ENCODE measurements at regions not wholly inside any gene's neighbourhood (a gene's known extent, or its start where the extent isn't known, plus 50 kb on each side); places are given as distances from the start of the nearest gene placed in this dataset.

GRCh38 chr18:30406728-30407127 lies 635.8 kb downstream of the DSC3 start:
- intact Hi-C loops (cut with DNase I, micrococcal nuclease): no loop called here
- no peaks in the 10 kb centered on the region for H3K27me3 Mint-ChIP-seq
- H3K4me3 Mint-ChIP-seq: no peak overlapping the region
- ChIA-PET POLR2A (no interaction called here), CTCF (no interaction called here)
- DNase-seq: no peak
- H3K36me3 Mint-ChIP-seq (ENCODE audit: low read depth): no peaks in the 10 kb centered on the region
- H3K4me1 Mint-ChIP-seq: no peaks in the 10 kb centered on the region
- ATAC-seq: no peak
- no peak overlapping the region for H3K27ac Mint-ChIP-seq
- peaks cover 15% of the 10 kb centered on the region for H3K9me3 Mint-ChIP-seq (ENCODE audit: low read depth)

DNA sequence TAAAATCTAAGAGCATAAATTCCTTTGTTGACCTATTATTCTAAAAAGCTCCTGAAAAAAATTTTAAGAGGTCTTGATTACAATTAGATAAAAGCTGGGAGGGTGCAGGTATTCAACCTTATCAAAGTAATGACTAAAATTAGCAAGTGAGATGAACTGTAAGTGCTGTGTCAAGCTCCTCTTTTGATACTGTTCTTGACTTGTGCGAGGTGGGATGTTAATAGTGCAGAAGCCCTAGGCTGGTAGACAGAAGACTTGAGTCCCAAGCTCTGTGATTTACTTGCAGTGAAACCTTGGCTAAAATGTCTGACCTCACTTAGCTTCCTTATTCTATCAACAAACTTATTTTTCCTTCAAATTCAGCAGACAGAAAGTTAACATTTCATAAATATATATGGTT lies 637.5 kb downstream of the DSC3 start:
- ChIA-PET CTCF (interaction anchor here (1.1 kb wide), 1 partner anchor 18 kb away, joined by 3 read pairs; no protein-coding TSS in a partner anchor), POLR2A (no interaction called here)
- intact Hi-C loops (cut with DNase I, micrococcal nuclease): no loop called here
- DNase-seq (no peak), ATAC-seq (no peak)
- no peaks in the 10 kb centered on the region for H3K36me3 Mint-ChIP-seq (ENCODE audit: low read depth)
- peaks cover 17% of the 10 kb centered on the region for H3K9me3 Mint-ChIP-seq (ENCODE audit: low read depth)
- no peaks in the 10 kb centered on the region for H3K4me1 Mint-ChIP-seq
- no peak overlapping the region for H3K27ac Mint-ChIP-seq
- no peak overlapping the region for H3K4me3 Mint-ChIP-seq
- H3K27me3 Mint-ChIP-seq: no peaks in the 10 kb centered on the region

- no peaks in the 10 kb centered on the region for H3K4me1 Mint-ChIP-seq
- intact Hi-C loops (cut with DNase I, micrococcal nuclease): no loop called here
- H3K4me3 Mint-ChIP-seq: no peak overlapping the region
- H3K27ac Mint-ChIP-seq: no peak overlapping the region
- no peaks in the 10 kb centered on the region for H3K36me3 Mint-ChIP-seq (ENCODE audit: low read depth)
- ATAC-seq: no peak
- DNase-seq: no peak
- ChIA-PET CTCF (interaction anchor here (1.1 kb wide), 1 partner anchor 19 kb away, joined by 3 read pairs; no protein-coding TSS in a partner anchor), POLR2A (no interaction called here)
- H3K9me3 Mint-ChIP-seq (ENCODE audit: low read depth): peaks cover 15% of the 10 kb centered on the region
- H3K27me3 Mint-ChIP-seq: no peaks in the 10 kb centered on the region
Observed at GRCh38 chr18:30404422-30404821, 638.1 kb downstream of the DSC3 start.

DNA sequence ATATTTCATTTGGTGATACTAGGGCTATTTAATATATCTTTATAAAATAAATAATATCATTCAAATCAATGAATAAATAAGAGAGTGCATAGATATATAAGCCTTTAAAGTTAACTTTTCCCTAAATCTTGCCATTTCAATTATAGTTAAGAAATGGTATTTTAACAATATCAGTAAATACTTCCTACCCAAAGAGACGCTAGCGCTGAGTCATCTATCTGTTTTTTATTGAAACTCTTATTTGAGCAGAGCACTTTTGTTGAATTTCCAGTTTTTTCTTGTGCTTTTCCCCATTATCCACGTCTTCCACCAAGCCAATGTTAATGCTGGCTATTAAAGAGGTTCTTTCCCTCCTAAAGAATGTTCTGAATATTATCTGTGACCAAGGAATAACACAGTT lies 639.3 kb downstream of the DSC3 start:
- ChIA-PET POLR2A (no interaction called here), CTCF (no interaction called here)
- DNase-seq (no peak), ATAC-seq (no peak)
- no peaks in the 10 kb centered on the region for H3K36me3 Mint-ChIP-seq (ENCODE audit: low read depth)
- no peaks in the 10 kb centered on the region for H3K4me1 Mint-ChIP-seq
- intact Hi-C loops (cut with DNase I, micrococcal nuclease): no loop called here
- H3K9me3 Mint-ChIP-seq (ENCODE audit: low read depth): peaks cover 8% of the 10 kb centered on the region
- no peak overlapping the region for H3K27ac Mint-ChIP-seq
- H3K27me3 Mint-ChIP-seq: no peaks in the 10 kb centered on the region
- H3K4me3 Mint-ChIP-seq: no peak overlapping the region

GRCh38 chr18:30387401-30387800 lies 655.1 kb downstream of the DSC3 start:
- H3K36me3 Mint-ChIP-seq (ENCODE audit: low read depth): no peaks in the 10 kb centered on the region
- H3K4me1 Mint-ChIP-seq: no peaks in the 10 kb centered on the region
- H3K27me3 Mint-ChIP-seq: no peaks in the 10 kb centered on the region
- no peak overlapping the region for H3K27ac Mint-ChIP-seq
- intact Hi-C loops (cut with DNase I, micrococcal nuclease): no loop called here
- DNase-seq (no peak), ATAC-seq (no peak)
- H3K9me3 Mint-ChIP-seq (ENCODE audit: low read depth): peaks cover 8% of the 10 kb centered on the region
- CTCF ChIA-PET: interaction anchor here (1.0 kb wide), 1 partner anchor 11 kb away, joined by 3 read pairs; no protein-coding TSS in a partner anchor
- no peak overlapping the region for H3K4me3 Mint-ChIP-seq
- POLR2A ChIA-PET: no interaction called here

DNA sequence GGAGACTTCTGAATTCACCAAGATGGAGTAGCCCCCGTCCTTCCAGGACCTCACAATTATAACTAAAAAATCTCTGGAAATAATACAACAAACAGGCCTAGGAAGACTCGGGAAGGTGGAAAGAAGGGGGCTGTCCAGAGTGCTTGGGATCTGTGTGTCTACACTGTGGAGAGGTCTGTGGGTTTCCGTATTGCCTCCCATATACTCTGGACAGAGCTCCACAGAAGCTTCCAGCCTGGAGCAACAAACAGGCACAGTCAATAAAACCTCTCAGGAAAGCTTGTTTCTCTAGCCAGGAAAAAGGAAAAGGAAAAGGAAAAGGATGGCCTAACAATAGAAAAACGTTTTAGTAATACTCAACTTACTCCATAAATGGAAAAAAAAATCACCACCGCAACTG lies 655.9 kb downstream of the DSC3 start:
- intact Hi-C loops (cut with DNase I, micrococcal nuclease): no loop called here
- DNase-seq (no peak), ATAC-seq (no peak)
- peaks cover 11% of the 10 kb centered on the region for H3K9me3 Mint-ChIP-seq (ENCODE audit: low read depth)
- ChIA-PET POLR2A (no interaction called here), CTCF (interaction anchor here (1.0 kb wide), 1 partner anchor 10 kb away, joined by 3 read pairs; no protein-coding TSS in a partner anchor)
- H3K4me1 Mint-ChIP-seq: no peaks in the 10 kb centered on the region
- no peaks in the 10 kb centered on the region for H3K27me3 Mint-ChIP-seq
- no peak overlapping the region for H3K27ac Mint-ChIP-seq
- H3K4me3 Mint-ChIP-seq: no peak overlapping the region
- H3K36me3 Mint-ChIP-seq (ENCODE audit: low read depth): no peaks in the 10 kb centered on the region

GRCh38 chr18:30385684-30386083 lies 656.9 kb downstream of the DSC3 start:
- intact Hi-C loops (cut with DNase I, micrococcal nuclease): no loop called here
- Mint-ChIP-seq H3K9me3 (ENCODE audit: low read depth) (peaks cover 12% of the 10 kb centered on the region), H3K27me3 (no peaks in the 10 kb centered on the region), H3K27ac (no peak overlapping the region), H3K4me3 (no peak overlapping the region), H3K36me3 (ENCODE audit: low read depth) (no peaks in the 10 kb centered on the region), H3K4me1 (no peaks in the 10 kb centered on the region)
- CTCF ChIA-PET: no interaction called here
- ATAC-seq (no peak), DNase-seq (no peak)
- POLR2A ChIA-PET: no interaction called here

- no peaks in the 10 kb centered on the region for H3K27me3 Mint-ChIP-seq
- POLR2A ChIA-PET: no interaction called here
- H3K27ac Mint-ChIP-seq: no peak overlapping the region
- intact Hi-C loops (cut with DNase I, micrococcal nuclease): no loop called here
- no peaks in the 10 kb centered on the region for H3K4me1 Mint-ChIP-seq
- H3K4me3 Mint-ChIP-seq: no peak overlapping the region
- CTCF ChIA-PET: no interaction called here
- ATAC-seq (no peak), DNase-seq (no peak)
- H3K36me3 Mint-ChIP-seq (ENCODE audit: low read depth): no peaks in the 10 kb centered on the region
- peaks cover 12% of the 10 kb centered on the region for H3K9me3 Mint-ChIP-seq (ENCODE audit: low read depth)
Observed at GRCh38 chr18:30381826-30382225, 660.7 kb downstream of the DSC3 start.

GRCh38 chr18:30378097-30378496 lies 664.4 kb downstream of the DSC3 start:
- POLR2A ChIA-PET: no interaction called here
- no peak overlapping the region for H3K4me3 Mint-ChIP-seq
- CTCF ChIA-PET: no interaction called here
- H3K4me1 Mint-ChIP-seq: no peaks in the 10 kb centered on the region
- DNase-seq: no peak
- no peak overlapping the region for H3K27ac Mint-ChIP-seq
- ATAC-seq: no peak
- no peaks in the 10 kb centered on the region for H3K36me3 Mint-ChIP-seq (ENCODE audit: low read depth)
- H3K27me3 Mint-ChIP-seq: no peaks in the 10 kb centered on the region
- peaks cover 12% of the 10 kb centered on the region for H3K9me3 Mint-ChIP-seq (ENCODE audit: low read depth)
- intact Hi-C loops (cut with DNase I, micrococcal nuclease): no loop called here

DNA sequence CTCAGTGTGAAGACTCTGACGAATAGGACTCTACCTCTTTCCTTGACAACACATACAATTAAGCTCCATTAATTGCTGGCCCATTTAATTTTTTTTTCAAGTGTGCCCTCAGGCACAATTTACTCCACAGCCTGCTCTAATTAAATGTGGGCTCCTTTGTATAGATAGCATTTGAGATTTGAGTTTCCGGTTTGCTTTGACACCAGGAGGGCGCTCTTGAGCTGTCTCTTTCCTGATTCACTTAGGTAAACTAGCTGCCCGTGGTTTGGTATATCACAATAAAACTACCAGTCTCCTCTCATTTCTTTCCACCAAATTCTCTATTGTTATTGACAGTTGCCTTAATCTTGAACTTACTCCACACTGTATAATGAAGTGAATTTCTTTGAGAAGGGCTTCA lies 666.0 kb downstream of the DSC3 start:
- CTCF ChIA-PET: interaction anchor here (0.9 kb wide), 1 partner anchor 10 kb away, joined by 3 read pairs; no protein-coding TSS in a partner anchor
- DNase-seq (no peak), ATAC-seq (no peak)
- H3K27me3 Mint-ChIP-seq: no peaks in the 10 kb centered on the region
- no peak overlapping the region for H3K27ac Mint-ChIP-seq
- H3K36me3 Mint-ChIP-seq (ENCODE audit: low read depth): no peaks in the 10 kb centered on the region
- no peak overlapping the region for H3K4me3 Mint-ChIP-seq
- H3K9me3 Mint-ChIP-seq (ENCODE audit: low read depth): peaks cover 11% of the 10 kb centered on the region
- H3K4me1 Mint-ChIP-seq: no peaks in the 10 kb centered on the region
- intact Hi-C loops (cut with DNase I, micrococcal nuclease): no loop called here
- POLR2A ChIA-PET: no interaction called here

GRCh38 chr18:30361864-30362540 lies 680.5 kb downstream of the DSC3 start:
- POLR2A ChIA-PET: no interaction called here
- DNase-seq: no peak
- H3K4me3 Mint-ChIP-seq: no peak overlapping the region
- no peak overlapping the region for H3K27ac Mint-ChIP-seq
- H3K27me3 Mint-ChIP-seq: no peaks in the 10 kb centered on the region
- intact Hi-C loops (cut with DNase I, micrococcal nuclease): no loop called here
- no peaks in the 10 kb centered on the region for H3K36me3 Mint-ChIP-seq (ENCODE audit: low read depth)
- CTCF ChIA-PET: no interaction called here
- ATAC-seq: no peak
- no peaks in the 10 kb centered on the region for H3K4me1 Mint-ChIP-seq
- H3K9me3 Mint-ChIP-seq (ENCODE audit: low read depth): no peaks in the 10 kb centered on the region

- Mint-ChIP-seq H3K4me3 (no peak overlapping the region), H3K27ac (no peak overlapping the region), H3K9me3 (ENCODE audit: low read depth) (no peaks in the 10 kb centered on the region), H3K27me3 (no peaks in the 10 kb centered on the region), H3K4me1 (no peaks in the 10 kb centered on the region), H3K36me3 (ENCODE audit: low read depth) (no peaks in the 10 kb centered on the region)
- CTCF ChIA-PET: no interaction called here
- DNase-seq (no peak), ATAC-seq (no peak)
- intact Hi-C loops (cut with DNase I, micrococcal nuclease): no loop called here
- POLR2A ChIA-PET: no interaction called here
Observed at GRCh38 chr18:30359521-30359920, 683.0 kb downstream of the DSC3 start.

- no peak for DNase-seq
- ChIA-PET POLR2A (no interaction called here), CTCF (no interaction called here)
- Mint-ChIP-seq H3K27ac (no peak overlapping the region), H3K27me3 (no peaks in the 10 kb centered on the region), H3K9me3 (ENCODE audit: low read depth) (no peaks in the 10 kb centered on the region), H3K4me3 (no peak overlapping the region), H3K4me1 (no peaks in the 10 kb centered on the region), H3K36me3 (ENCODE audit: low read depth) (no peaks in the 10 kb centered on the region)
- intact Hi-C loops (cut with DNase I, micrococcal nuclease): no loop called here
- no peak for ATAC-seq
Observed at GRCh38 chr18:30358555-30358954, 684.0 kb downstream of the DSC3 start.
